ENCODE measurements at regions not wholly inside any gene's neighbourhood (a gene's known extent, or its start where the extent isn't known, plus 50 kb on each side); places are given as distances from the start of the nearest gene placed in this dataset.
A peak's percentile ranks its signal among the peaks of the same experiment; 100 is the strongest.

GRCh38 chr15:37599156-37599555 is 335.3 kb upstream of the TMCO5A start:
- DNase-seq, result no peak
- TF ChIP-seq CTCF (IDR thresholded peaks at IDR 0.05), result no peak
- Mint-ChIP-seq H3K36me3 (ENCODE audit: low read depth) (no peaks in the 10 kb centered on the region), H3K4me1 (ENCODE audit: low read depth) (no peaks in the 10 kb centered on the region), H3K9me3 (no peaks in the 10 kb centered on the region), H3K27ac (no peak overlapping the region), H3K4me3 (no peak overlapping the region), H3K27me3 (ENCODE audit: insufficient read depth) (peaks cover 4% of the 10 kb centered on the region; the same call in 1 of the 2 replicates)

GRCh38 chr15:37616215-37616614 is 318.2 kb upstream of the TMCO5A start:
- TF ChIP-seq CTCF (IDR thresholded peaks at IDR 0.05), result no peak
- H3K27me3 Mint-ChIP-seq (ENCODE audit: insufficient read depth), result no peaks in the 10 kb centered on the region
- H3K9me3 Mint-ChIP-seq, result no peaks in the 10 kb centered on the region
- no peak for DNase-seq
- no peaks in the 10 kb centered on the region for H3K4me1 Mint-ChIP-seq (ENCODE audit: low read depth)
- H3K27ac Mint-ChIP-seq, result no peak overlapping the region
- no peak overlapping the region for H3K4me3 Mint-ChIP-seq
- H3K36me3 Mint-ChIP-seq (ENCODE audit: low read depth), result no peaks in the 10 kb centered on the region

- Mint-ChIP-seq H3K4me1 (ENCODE audit: low read depth) (no peaks in the 10 kb centered on the region), H3K27me3 (ENCODE audit: insufficient read depth) (no peaks in the 10 kb centered on the region), H3K36me3 (ENCODE audit: low read depth) (no peaks in the 10 kb centered on the region), H3K9me3 (no peaks in the 10 kb centered on the region), H3K27ac (no peak overlapping the region), H3K4me3 (no peak overlapping the region)
- DNase-seq, result peak; percentile 25
- TF ChIP-seq CTCF (IDR thresholded peaks at IDR 0.05), result no peak
These were observed 316.1 kb upstream of the TMCO5A start for GRCh38 chr15:37618353-37618752.

- Mint-ChIP-seq H3K9me3 (no peaks in the 10 kb centered on the region), H3K27ac (no peak overlapping the region), H3K4me3 (no peak overlapping the region), H3K4me1 (ENCODE audit: low read depth) (no peaks in the 10 kb centered on the region), H3K27me3 (ENCODE audit: insufficient read depth) (no peaks in the 10 kb centered on the region), H3K36me3 (ENCODE audit: low read depth) (no peaks in the 10 kb centered on the region)
- no peak for DNase-seq
- no peak for TF ChIP-seq CTCF (IDR thresholded peaks at IDR 0.05)
These were observed 314.9 kb upstream of the TMCO5A start for GRCh38 chr15:37619358-37620042.

- DNase-seq, result no peak
- no peaks in the 10 kb centered on the region for H3K27me3 Mint-ChIP-seq (ENCODE audit: insufficient read depth)
- H3K27ac Mint-ChIP-seq, result no peak overlapping the region
- no peak overlapping the region for H3K4me3 Mint-ChIP-seq
- H3K9me3 Mint-ChIP-seq, result no peaks in the 10 kb centered on the region
- TF ChIP-seq CTCF (IDR thresholded peaks at IDR 0.05), result no peak
- H3K36me3 Mint-ChIP-seq (ENCODE audit: low read depth), result no peaks in the 10 kb centered on the region
- H3K4me1 Mint-ChIP-seq (ENCODE audit: low read depth), result no peaks in the 10 kb centered on the region
These were observed 308.9 kb upstream of the TMCO5A start for GRCh38 chr15:37625576-37625975.

Measured in HFFc6 (cell line).